ENCODE measurements at regions not wholly inside any gene's neighbourhood (a gene's known extent, or its start where the extent isn't known, plus 50 kb on each side); places are given as distances from the start of the nearest gene placed in this dataset.

GRCh38 chr2:239873656-239874635, 151.2 kb downstream of the NDUFA10 start:
- TF ChIP-seq, protein P1, sequence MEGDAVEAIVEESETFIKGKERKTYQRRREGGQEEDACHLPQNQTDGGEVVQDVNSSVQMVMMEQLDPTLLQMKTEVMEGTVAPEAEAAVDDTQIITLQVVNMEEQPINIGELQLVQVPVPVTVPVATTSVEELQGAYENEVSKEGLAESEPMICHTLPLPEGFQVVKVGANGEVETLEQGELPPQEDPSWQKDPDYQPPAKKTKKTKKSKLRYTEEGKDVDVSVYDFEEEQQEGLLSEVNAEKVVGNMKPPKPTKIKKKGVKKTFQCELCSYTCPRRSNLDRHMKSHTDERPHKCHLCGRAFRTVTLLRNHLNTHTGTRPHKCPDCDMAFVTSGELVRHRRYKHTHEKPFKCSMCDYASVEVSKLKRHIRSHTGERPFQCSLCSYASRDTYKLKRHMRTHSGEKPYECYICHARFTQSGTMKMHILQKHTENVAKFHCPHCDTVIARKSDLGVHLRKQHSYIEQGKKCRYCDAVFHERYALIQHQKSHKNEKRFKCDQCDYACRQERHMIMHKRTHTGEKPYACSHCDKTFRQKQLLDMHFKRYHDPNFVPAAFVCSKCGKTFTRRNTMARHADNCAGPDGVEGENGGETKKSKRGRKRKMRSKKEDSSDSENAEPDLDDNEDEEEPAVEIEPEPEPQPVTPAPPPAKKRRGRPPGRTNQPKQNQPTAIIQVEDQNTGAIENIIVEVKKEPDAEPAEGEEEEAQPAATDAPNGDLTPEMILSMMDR (tag by site-specific recombination; IDR thresholded peaks at IDR 0.05), result no peak
- TF ChIP-seq ZNF266 (tag by site-specific recombination; IDR thresholded peaks at IDR 0.05; ENCODE audit: low read depth) (no peak), KLF17 (tag by site-specific recombination; IDR thresholded peaks at IDR 0.05) (no peak), MEIS1 (CRISPR knock-in tag; IDR thresholded peaks at IDR 0.05; ENCODE audit: borderline replicate concordance) (no peak), YY1 (tag by site-specific recombination; IDR thresholded peaks at IDR 0.05) (no peak), ZNF433 (tag by site-specific recombination; IDR thresholded peaks at IDR 0.05; ENCODE audit: low read depth) (no peak)
- TF ChIP-seq, protein P2, sequence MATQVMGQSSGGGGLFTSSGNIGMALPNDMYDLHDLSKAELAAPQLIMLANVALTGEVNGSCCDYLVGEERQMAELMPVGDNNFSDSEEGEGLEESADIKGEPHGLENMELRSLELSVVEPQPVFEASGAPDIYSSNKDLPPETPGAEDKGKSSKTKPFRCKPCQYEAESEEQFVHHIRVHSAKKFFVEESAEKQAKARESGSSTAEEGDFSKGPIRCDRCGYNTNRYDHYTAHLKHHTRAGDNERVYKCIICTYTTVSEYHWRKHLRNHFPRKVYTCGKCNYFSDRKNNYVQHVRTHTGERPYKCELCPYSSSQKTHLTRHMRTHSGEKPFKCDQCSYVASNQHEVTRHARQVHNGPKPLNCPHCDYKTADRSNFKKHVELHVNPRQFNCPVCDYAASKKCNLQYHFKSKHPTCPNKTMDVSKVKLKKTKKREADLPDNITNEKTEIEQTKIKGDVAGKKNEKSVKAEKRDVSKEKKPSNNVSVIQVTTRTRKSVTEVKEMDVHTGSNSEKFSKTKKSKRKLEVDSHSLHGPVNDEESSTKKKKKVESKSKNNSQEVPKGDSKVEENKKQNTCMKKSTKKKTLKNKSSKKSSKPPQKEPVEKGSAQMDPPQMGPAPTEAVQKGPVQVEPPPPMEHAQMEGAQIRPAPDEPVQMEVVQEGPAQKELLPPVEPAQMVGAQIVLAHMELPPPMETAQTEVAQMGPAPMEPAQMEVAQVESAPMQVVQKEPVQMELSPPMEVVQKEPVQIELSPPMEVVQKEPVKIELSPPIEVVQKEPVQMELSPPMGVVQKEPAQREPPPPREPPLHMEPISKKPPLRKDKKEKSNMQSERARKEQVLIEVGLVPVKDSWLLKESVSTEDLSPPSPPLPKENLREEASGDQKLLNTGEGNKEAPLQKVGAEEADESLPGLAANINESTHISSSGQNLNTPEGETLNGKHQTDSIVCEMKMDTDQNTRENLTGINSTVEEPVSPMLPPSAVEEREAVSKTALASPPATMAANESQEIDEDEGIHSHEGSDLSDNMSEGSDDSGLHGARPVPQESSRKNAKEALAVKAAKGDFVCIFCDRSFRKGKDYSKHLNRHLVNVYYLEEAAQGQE (tag by site-specific recombination; IDR thresholded peaks at IDR 0.05), result no peak
- TF ChIP-seq, protein P3, sequence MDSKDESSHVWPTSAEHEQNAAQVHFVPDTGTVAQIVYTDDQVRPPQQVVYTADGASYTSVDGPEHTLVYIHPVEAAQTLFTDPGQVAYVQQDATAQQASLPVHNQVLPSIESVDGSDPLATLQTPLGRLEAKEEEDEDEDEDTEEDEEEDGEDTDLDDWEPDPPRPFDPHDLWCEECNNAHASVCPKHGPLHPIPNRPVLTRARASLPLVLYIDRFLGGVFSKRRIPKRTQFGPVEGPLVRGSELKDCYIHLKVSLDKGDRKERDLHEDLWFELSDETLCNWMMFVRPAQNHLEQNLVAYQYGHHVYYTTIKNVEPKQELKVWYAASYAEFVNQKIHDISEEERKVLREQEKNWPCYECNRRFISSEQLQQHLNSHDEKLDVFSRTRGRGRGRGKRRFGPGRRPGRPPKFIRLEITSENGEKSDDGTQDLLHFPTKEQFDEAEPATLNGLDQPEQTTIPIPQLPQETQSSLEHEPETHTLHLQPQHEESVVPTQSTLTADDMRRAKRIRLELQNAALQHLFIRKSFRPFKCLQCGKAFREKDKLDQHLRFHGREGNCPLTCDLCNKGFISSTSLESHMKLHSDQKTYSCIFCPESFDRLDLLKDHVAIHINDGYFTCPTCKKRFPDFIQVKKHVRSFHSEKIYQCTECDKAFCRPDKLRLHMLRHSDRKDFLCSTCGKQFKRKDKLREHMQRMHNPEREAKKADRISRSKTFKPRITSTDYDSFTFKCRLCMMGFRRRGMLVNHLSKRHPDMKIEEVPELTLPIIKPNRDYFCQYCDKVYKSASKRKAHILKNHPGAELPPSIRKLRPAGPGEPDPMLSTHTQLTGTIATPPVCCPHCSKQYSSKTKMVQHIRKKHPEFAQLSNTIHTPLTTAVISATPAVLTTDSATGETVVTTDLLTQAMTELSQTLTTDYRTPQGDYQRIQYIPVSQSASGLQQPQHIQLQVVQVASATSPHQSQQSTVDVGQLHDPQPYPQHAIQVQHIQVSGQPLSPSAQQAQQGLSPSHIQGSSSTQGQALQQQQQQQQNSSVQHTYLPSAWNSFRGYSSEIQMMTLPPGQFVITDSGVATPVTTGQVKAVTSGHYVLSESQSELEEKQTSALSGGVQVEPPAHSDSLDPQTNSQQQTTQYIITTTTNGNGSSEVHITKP (tag by site-specific recombination; IDR thresholded peaks at IDR 0.05), result no peak

All from HEK293 (cell line).